ENCODE measurements at regions not wholly inside any gene's neighbourhood (a gene's known extent, or its start where the extent isn't known, plus 50 kb on each side); places are given as distances from the start of the nearest gene placed in this dataset.
A peak's percentile ranks its signal among the peaks of the same experiment; 100 is the strongest.
"Not testable (repeated sequence)": the region's sequence is repeated elsewhere in the genome, so short reads cannot be mapped to it uniquely, and the experiment has no call there.

DNA sequence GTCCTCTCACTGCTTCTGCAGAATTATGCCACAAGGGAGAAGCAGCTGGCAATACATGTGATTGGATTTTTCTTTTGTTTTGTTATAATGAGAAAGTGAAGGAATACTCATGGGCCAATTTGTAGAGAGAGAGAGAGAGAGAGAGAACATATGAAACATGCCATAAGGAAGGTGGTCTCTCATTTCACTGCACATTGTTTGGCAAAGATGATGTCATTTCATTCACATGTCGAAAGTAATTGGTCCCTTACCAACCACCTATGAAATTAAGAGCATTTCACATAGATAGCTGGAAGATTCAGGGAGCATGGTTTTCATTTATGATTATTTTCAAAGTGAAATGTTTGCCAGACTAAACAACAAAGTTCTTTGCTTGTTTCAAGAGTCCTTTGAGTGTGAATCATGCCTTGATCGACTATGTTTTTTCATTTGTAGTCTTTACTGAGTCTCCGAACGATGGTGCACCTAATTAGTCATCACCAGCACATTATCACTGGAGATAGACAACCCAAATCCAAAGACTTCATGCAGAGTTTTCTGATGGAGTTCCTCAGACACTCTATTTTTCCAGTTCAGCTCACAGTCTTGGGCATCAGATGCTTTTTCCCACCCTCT, 130.1 kb upstream of the ZEB1 start:
- DNase-seq, result no peak

- no peak for DNase-seq
These were observed 128.5 kb upstream of the ZEB1 start for GRCh38 chr10:31190488-31190887.

DNA sequence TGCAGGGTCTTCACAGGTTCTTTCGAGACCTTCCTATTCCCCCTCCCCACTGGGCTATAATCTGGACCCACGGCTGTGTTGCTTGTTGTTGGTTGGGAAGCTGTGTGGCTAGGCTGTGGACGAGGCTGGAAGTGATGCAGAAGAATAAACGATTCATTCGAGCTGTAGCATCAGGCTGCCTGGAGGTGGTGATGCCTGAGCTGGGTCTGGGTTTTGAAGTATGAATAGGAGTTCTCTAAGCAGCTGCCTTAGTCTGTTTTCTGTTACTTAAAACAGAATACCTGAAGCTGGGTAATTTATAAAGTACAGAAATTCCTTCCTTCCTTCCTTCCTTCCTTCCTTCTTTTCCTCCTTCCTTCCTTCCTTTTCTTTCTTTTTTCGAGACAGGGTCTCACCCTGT, 126.5 kb upstream of the ZEB1 start:
- no peak for DNase-seq

GRCh38 chr10:31194986-31195385, 124.0 kb upstream of the ZEB1 start:
- DNase-seq, result no peak

- no peak for DNase-seq
These were observed 121.1 kb upstream of the ZEB1 start for GRCh38 chr10:31197886-31198285.

DNA sequence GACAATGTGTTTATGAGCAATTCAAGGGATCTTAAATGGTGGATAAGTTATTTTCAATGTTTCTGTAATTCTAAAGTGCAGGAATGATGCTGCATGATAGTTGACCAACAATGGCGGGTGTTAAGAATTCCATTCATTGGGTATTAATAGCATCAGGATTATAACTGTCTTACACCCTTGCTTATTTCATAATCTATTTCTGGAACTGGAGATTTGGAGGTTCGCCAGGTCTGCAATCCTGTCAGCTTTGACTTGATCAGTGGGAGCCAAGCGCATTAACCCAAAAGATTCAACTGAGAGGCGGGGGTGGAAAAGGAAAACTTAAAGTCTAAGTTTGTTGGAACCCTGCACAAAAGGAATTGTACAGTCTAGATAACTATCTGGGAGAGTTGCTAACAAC, 114.9 kb upstream of the ZEB1 start:
- no peak for DNase-seq

DNA sequence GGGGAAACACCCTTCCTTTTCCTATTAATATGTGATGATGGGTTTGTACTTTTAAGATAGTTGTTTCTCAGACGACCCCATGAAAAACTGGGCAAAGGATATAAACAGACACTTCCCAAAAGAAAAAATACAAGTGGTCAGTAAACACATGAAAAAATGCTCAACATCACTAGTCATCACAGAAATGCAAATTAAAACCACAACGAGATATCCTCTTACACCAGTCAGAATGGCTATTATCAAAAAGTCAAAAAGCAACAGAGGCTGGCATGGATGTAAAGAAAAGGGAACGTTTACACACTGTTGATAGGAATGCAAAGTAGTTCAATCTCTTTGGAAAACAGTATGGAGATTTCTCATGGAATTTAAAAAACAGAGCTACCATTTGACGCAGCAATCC, 111.4 kb upstream of the ZEB1 start:
- no peak for DNase-seq

- no peak for DNase-seq
These were observed 109.5 kb upstream of the ZEB1 start for GRCh38 chr10:31209478-31209877.

GRCh38 chr10:31210190-31210589, 108.8 kb upstream of the ZEB1 start:
- no peak for DNase-seq

DNA sequence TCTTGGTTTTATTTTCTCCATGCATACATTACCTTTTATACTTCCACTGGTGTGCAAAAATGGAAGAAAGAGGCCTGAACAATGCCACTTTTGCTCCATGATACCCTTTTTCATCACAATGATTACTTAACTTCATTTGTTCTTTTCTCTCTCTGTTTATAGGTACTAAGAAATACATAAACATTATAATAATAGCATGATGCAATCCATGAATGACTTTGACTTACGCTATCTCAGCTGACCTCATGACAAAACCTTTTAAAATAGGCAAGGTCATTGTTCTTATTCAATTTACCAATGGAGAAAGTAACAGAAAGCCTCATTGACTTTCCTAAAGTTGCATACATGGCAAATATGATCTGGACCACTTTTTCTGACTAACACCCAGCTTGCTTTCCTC, 105.1 kb upstream of the ZEB1 start:
- no peak for DNase-seq

DNA sequence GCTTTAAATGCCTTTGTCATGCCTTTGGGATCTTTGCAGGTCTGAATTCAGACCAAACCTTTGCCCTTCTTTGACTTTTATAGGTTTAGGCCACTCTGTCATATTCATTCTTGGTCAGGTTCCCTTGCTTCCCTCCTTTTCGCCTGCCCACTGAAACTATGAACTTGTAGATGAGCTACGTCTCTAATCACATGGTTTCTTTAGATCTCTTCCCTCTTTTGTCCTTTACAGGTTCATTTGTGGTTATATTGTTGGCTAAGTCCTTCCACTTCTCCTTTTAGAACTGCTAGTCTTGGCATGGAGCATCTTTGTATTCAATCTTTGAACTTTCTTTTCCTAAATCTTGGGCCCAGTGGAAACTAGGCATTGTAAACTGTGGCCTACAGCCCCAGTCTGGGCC, 104.0 kb upstream of the ZEB1 start:
- DNase-seq, result no peak

GRCh38 chr10:31219306-31219705, 99.7 kb upstream of the ZEB1 start:
- DNase-seq, result no peak

GRCh38 chr10:31228780-31229179, 90.2 kb upstream of the ZEB1 start:
- DNase-seq, result not testable (repeated sequence)

DNA sequence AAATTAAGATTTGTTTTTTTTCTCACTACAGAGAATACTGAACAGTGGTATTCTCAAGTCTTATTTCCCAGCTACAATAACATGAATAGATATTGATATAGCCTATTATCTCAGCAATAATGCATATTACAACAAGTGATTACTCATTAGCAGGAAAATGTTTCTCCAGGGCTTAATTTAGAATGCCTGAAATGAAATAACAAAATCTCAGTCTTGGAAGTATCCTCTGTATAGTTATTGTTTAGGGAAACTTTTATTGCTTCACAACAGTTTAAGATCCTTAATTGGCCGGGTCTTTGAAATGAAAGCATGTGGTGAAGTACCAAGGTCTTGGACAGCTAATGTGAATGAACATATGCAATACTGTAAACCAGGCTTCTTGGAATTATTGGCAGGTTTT, 79.1 kb upstream of the ZEB1 start:
- DNase-seq, result no peak

DNA sequence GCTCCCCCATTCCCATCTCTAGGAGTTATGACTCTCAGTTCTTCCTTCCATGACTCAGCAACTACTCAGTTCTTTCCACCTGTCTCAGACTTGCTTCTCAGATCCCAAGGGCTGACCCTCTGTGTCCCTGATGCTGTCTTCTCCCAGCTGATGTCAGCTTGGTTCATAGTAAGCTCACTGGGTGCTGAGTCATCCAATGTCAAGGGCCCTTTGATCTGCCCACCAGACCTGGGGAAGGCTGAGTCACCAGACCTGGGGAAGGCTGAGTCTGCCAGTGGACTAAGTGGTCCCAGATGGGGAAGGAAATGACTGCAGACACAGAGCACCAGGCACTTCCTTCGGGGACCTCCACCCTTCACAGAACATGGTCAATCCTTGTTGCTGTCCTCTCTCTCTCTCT, 76.1 kb upstream of the ZEB1 start:
- peak; percentile 52 for DNase-seq

DNA sequence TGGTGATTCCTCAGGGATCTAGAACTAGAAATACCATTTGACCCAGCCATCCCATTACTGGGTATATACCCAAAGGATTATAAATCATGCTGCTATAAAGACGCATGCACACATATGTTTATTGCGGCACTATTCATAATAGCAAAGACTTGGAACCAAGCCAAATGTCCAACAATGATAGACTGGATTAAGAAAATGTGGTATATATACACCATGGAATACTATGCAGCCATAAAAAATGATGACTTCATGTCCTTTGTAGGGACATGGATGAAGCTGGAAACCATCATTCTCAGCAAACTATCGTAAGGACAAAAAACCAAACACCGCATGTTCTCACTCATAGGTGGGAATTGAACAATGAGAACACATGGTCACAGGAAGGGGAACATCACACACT, 67.9 kb upstream of the ZEB1 start:
- DNase-seq, result not testable (repeated sequence)

GRCh38 chr10:31253237-31253636, 65.8 kb upstream of the ZEB1 start:
- DNase-seq, result no peak

GRCh38 chr10:31261511-31262311, 57.3 kb upstream of the ZEB1 start:
- DNase-seq, result no peak

GRCh38 chr10:31262672-31263071, 56.3 kb upstream of the ZEB1 start:
- DNase-seq, result no peak

GRCh38 chr10:31263903-31264302, 55.1 kb upstream of the ZEB1 start:
- no peak for DNase-seq

- no peak for DNase-seq
These were observed 50.3 kb upstream of the ZEB1 start for GRCh38 chr10:31268444-31269303.
